Neuron (in vitro differentiated cells): ENCODE measurements at regions not wholly inside any gene's neighbourhood (a gene's known extent, or its start where the extent isn't known, plus 50 kb on each side); places are given as distances from the start of the nearest gene placed in this dataset.

Experiments used
- H2AFZ ChIP-seq: one replicate; pipeline ENCODE4 v1.6.1; 2013; ENCODE audit warnings: low read depth, mild to moderate bottlenecking, inconsistent platforms, low read length, moderate library complexity
- H3K27me3 ChIP-seq: one replicate; pipeline ENCODE4 v1.6.1; 2013; ENCODE audit warnings: low read length; ENCODE audit not compliant: insufficient read depth
- H3K36me3 ChIP-seq: one replicate; pipeline ENCODE4 v1.6.1; 2013; ENCODE audit warnings: low read length; ENCODE audit not compliant: insufficient read depth
- H3K4me1 ChIP-seq: one replicate; pipeline ENCODE4 v1.6.1; 2013; ENCODE audit warnings: low read length; ENCODE audit not compliant: insufficient read depth
- H3K4me3 ChIP-seq: 2 replicates; pipeline ENCODE4 v1.5.1; 2013; ENCODE audit warnings: mild to moderate bottlenecking, low read length, moderate library complexity
- H3K9me3 ChIP-seq: one replicate; pipeline ENCODE4 v1.6.1; 2013; ENCODE audit warnings: low read length

GRCh38 chr2:122000556-122001340 is 245.3 kb downstream of the TSN start:
- H3K4me3 ChIP-seq, result no peak overlapping the region
- H3K4me1 ChIP-seq, result no peaks in the 10 kb centered on the region
- no peaks in the 10 kb centered on the region for H3K9me3 ChIP-seq
- no peaks in the 10 kb centered on the region for H3K36me3 ChIP-seq
- H3K27me3 ChIP-seq, result no peaks in the 10 kb centered on the region
- no peak overlapping the region for H2AFZ ChIP-seq

- Histone ChIP-seq H3K9me3 (no peaks in the 10 kb centered on the region), H3K4me3 (no peak overlapping the region), H2AFZ (no peak overlapping the region)
Measured at GRCh38 chr2:122001441-122001874, 246.0 kb downstream of the TSN start.

GRCh38 chr2:122003196-122003940 is 247.9 kb downstream of the TSN start:
- Histone ChIP-seq H3K4me1 (no peaks in the 10 kb centered on the region), H3K27me3 (no peaks in the 10 kb centered on the region), H3K9me3 (no peaks in the 10 kb centered on the region), H3K36me3 (no peaks in the 10 kb centered on the region), H3K4me3 (no peak overlapping the region), H2AFZ (no peak overlapping the region)

More at GRCh38 chr2:122001441-122001874, 246.0 kb downstream of the TSN start:
- Histone ChIP-seq H3K27me3 (no peaks in the 10 kb centered on the region), H3K36me3 (no peaks in the 10 kb centered on the region), H3K4me1 (no peaks in the 10 kb centered on the region)

GRCh38 chr2:122007126-122007525 is 251.7 kb downstream of the TSN start:
- Histone ChIP-seq H3K36me3 (no peaks in the 10 kb centered on the region), H2AFZ (no peak overlapping the region), H3K27me3 (no peaks in the 10 kb centered on the region), H3K9me3 (no peaks in the 10 kb centered on the region), H3K4me3 (no peak overlapping the region), H3K4me1 (no peaks in the 10 kb centered on the region)

- H3K4me3 ChIP-seq, result no peak overlapping the region
- H3K9me3 ChIP-seq, result no peaks in the 10 kb centered on the region
- H2AFZ ChIP-seq, result no peak overlapping the region
- no peaks in the 10 kb centered on the region for H3K36me3 ChIP-seq
- no peaks in the 10 kb centered on the region for H3K4me1 ChIP-seq
- H3K27me3 ChIP-seq, result no peaks in the 10 kb centered on the region
Measured at GRCh38 chr2:122007577-122007976, 252.1 kb downstream of the TSN start.

GRCh38 chr2:122009561-122009960 is 254.1 kb downstream of the TSN start:
- H3K4me1 ChIP-seq, result no peaks in the 10 kb centered on the region
- no peaks in the 10 kb centered on the region for H3K27me3 ChIP-seq
- no peak overlapping the region for H3K4me3 ChIP-seq
- no peaks in the 10 kb centered on the region for H3K9me3 ChIP-seq
- no peak overlapping the region for H2AFZ ChIP-seq
- no peaks in the 10 kb centered on the region for H3K36me3 ChIP-seq

- H3K27me3 ChIP-seq, result no peaks in the 10 kb centered on the region
- H3K4me1 ChIP-seq, result no peaks in the 10 kb centered on the region
- H3K4me3 ChIP-seq, result no peak overlapping the region
- no peaks in the 10 kb centered on the region for H3K36me3 ChIP-seq
- no peaks in the 10 kb centered on the region for H3K9me3 ChIP-seq
- no peak overlapping the region for H2AFZ ChIP-seq
Measured at GRCh38 chr2:122011493-122012270, 256.2 kb downstream of the TSN start.

- Histone ChIP-seq H3K4me1 (no peaks in the 10 kb centered on the region), H3K36me3 (no peaks in the 10 kb centered on the region), H3K4me3 (no peak overlapping the region), H3K27me3 (no peaks in the 10 kb centered on the region), H3K9me3 (no peaks in the 10 kb centered on the region), H2AFZ (no peak overlapping the region)
Measured at GRCh38 chr2:122018736-122019135, 263.3 kb downstream of the TSN start.

GRCh38 chr2:122019724-122020123 is 264.3 kb downstream of the TSN start:
- Histone ChIP-seq H3K27me3 (no peaks in the 10 kb centered on the region), H3K4me1 (no peaks in the 10 kb centered on the region), H3K9me3 (no peaks in the 10 kb centered on the region), H2AFZ (no peak overlapping the region), H3K36me3 (no peaks in the 10 kb centered on the region), H3K4me3 (no peak overlapping the region)

- Histone ChIP-seq H3K36me3 (no peaks in the 10 kb centered on the region), H2AFZ (no peak overlapping the region), H3K9me3 (no peaks in the 10 kb centered on the region), H3K4me1 (no peaks in the 10 kb centered on the region), H3K27me3 (no peaks in the 10 kb centered on the region), H3K4me3 (no peak overlapping the region)
Measured at GRCh38 chr2:122020377-122020776, 264.9 kb downstream of the TSN start.

GRCh38 chr2:122021941-122022340 is 266.5 kb downstream of the TSN start:
- H3K9me3 ChIP-seq, result no peaks in the 10 kb centered on the region
- no peak overlapping the region for H3K4me3 ChIP-seq
- no peaks in the 10 kb centered on the region for H3K4me1 ChIP-seq
- H3K36me3 ChIP-seq, result no peaks in the 10 kb centered on the region
- H2AFZ ChIP-seq, result no peak overlapping the region
- H3K27me3 ChIP-seq, result no peaks in the 10 kb centered on the region

GRCh38 chr2:122022531-122022930 is 267.1 kb downstream of the TSN start:
- H3K4me1 ChIP-seq, result no peaks in the 10 kb centered on the region
- no peaks in the 10 kb centered on the region for H3K36me3 ChIP-seq
- H3K4me3 ChIP-seq, result no peak overlapping the region
- H3K9me3 ChIP-seq, result no peaks in the 10 kb centered on the region
- no peaks in the 10 kb centered on the region for H3K27me3 ChIP-seq
- H2AFZ ChIP-seq, result no peak overlapping the region
